Lung microvascular endothelial cell (primary cell): ENCODE measurements at regions not wholly inside any gene's neighbourhood (a gene's known extent, or its start where the extent isn't known, plus 50 kb on each side); places are given as distances from the start of the nearest gene placed in this dataset.

Source experiments
- DNase-seq, 2 donors: peaks; one replicate each; pipeline versions ENCODE4 v3.0.0 to v3.0.0-alpha.2; 2010; ENCODE audit warnings: low read depth in 2 of 2

- no peak for DNase-seq
Observed at GRCh38 chr9:86830356-86830755, 117.0 kb downstream of the GAS1 start.

GRCh38 chr9:86829496-86830046 lies 117.7 kb downstream of the GAS1 start:
- DNase-seq = no peak

GRCh38 chr9:86828631-86829030 lies 118.7 kb downstream of the GAS1 start:
- DNase-seq = no peak

GRCh38 chr9:86827893-86828292 lies 119.4 kb downstream of the GAS1 start:
- DNase-seq = no peak

- DNase-seq = no peak
Observed at GRCh38 chr9:86825299-86825698, 122.0 kb downstream of the GAS1 start.

- DNase-seq = no peak
Observed at GRCh38 chr9:86822006-86822801, 125.1 kb downstream of the GAS1 start.

GRCh38 chr9:86821006-86821845 lies 126.1 kb downstream of the GAS1 start:
- DNase-seq = no peak

- DNase-seq = no peak
Observed at GRCh38 chr9:86819552-86819951, 127.8 kb downstream of the GAS1 start.

GRCh38 chr9:86818636-86819035 lies 128.7 kb downstream of the GAS1 start:
- DNase-seq = no peak

- DNase-seq = no peak
Observed at GRCh38 chr9:86816868-86817267, 130.4 kb downstream of the GAS1 start.

- no peak for DNase-seq
Observed at GRCh38 chr9:86816366-86816765, 130.9 kb downstream of the GAS1 start.

- no peak for DNase-seq
Observed at GRCh38 chr9:86812616-86813015, 134.7 kb downstream of the GAS1 start.

- DNase-seq = no peak
Observed at GRCh38 chr9:86809759-86810367, 137.4 kb downstream of the GAS1 start.

- no peak for DNase-seq
Observed at GRCh38 chr9:86809151-86809550, 138.2 kb downstream of the GAS1 start.

GRCh38 chr9:86807367-86807976 lies 139.8 kb downstream of the GAS1 start:
- DNase-seq = no peak

- DNase-seq = no peak
Observed at GRCh38 chr9:86804011-86804410, 143.3 kb downstream of the GAS1 start.

GRCh38 chr9:86802900-86803673 lies 144.2 kb downstream of the GAS1 start:
- no peak for DNase-seq

GRCh38 chr9:86801246-86801645 lies 146.1 kb downstream of the GAS1 start:
- no peak for DNase-seq

GRCh38 chr9:86800681-86801080 lies 146.6 kb downstream of the GAS1 start:
- DNase-seq = no peak

- DNase-seq = no peak
Observed at GRCh38 chr9:86798966-86799365, 148.3 kb downstream of the GAS1 start.

- DNase-seq = no peak
Observed at GRCh38 chr9:86796666-86797065, 150.6 kb downstream of the GAS1 start.
